ENCODE measurements at regions not wholly inside any gene's neighbourhood (a gene's known extent, or its start where the extent isn't known, plus 50 kb on each side); places are given as distances from the start of the nearest gene placed in this dataset.
A peak's percentile ranks its signal among the peaks of the same experiment; 100 is the strongest.
"Not testable (repeated sequence)": the region's sequence is repeated elsewhere in the genome, so short reads cannot be mapped to it uniquely, and the experiment has no call there.

GRCh38 chr1:234780531-234781162, 170.7 kb upstream of the IRF2BP2 start:
- intact Hi-C loops (cut with micrococcal nuclease; ENCODE audit: unreplicated experiment) = no loop called here
- H3K27me3 ChIP-seq (replicated peaks; ENCODE audit: insufficient read depth, low read depth, low read length, poor library complexity) = peaks cover 58% of the 10 kb centered on the region
- no peaks in the 10 kb centered on the region for H3K36me3 ChIP-seq (ENCODE audit: insufficient read depth, low read length, poor library complexity, severe bottlenecking)
- BruUV-seq (replicated peaks) = no TSS peak
- no peaks in the 10 kb centered on the region for H3K4me1 ChIP-seq (ENCODE audit: insufficient read depth, low read length, poor library complexity, severe bottlenecking)
- ChIA-PET CTCF (no interaction called here), POLR2A (ENCODE audit: low non-redundant PET) (no interaction called here)
- no peaks in the 10 kb centered on the region for H3K9me3 ChIP-seq (ENCODE audit: low read depth, low read length, poor library complexity, severe bottlenecking)
- TF ChIP-seq, protein P1, sequence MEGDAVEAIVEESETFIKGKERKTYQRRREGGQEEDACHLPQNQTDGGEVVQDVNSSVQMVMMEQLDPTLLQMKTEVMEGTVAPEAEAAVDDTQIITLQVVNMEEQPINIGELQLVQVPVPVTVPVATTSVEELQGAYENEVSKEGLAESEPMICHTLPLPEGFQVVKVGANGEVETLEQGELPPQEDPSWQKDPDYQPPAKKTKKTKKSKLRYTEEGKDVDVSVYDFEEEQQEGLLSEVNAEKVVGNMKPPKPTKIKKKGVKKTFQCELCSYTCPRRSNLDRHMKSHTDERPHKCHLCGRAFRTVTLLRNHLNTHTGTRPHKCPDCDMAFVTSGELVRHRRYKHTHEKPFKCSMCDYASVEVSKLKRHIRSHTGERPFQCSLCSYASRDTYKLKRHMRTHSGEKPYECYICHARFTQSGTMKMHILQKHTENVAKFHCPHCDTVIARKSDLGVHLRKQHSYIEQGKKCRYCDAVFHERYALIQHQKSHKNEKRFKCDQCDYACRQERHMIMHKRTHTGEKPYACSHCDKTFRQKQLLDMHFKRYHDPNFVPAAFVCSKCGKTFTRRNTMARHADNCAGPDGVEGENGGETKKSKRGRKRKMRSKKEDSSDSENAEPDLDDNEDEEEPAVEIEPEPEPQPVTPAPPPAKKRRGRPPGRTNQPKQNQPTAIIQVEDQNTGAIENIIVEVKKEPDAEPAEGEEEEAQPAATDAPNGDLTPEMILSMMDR (conservative IDR thresholded peaks at IDR 0.05; ENCODE audit: low read depth, low read length) = no peak
- H3K4me3 ChIP-seq (ENCODE audit: low read depth, low read length, poor library complexity, severe bottlenecking) = no peak overlapping the region
- peak; percentile 13 for DNase-seq (ENCODE audit: low spot score)
- H3K27ac ChIP-seq (ENCODE audit: low read depth, low read length, poor library complexity, severe bottlenecking) = no peak overlapping the region

- no TSS peak for BruUV-seq (replicated peaks)
- H3K4me3 ChIP-seq (ENCODE audit: low read depth, low read length, poor library complexity, severe bottlenecking) = no peak overlapping the region
- H3K9me3 ChIP-seq (ENCODE audit: low read depth, low read length, poor library complexity, severe bottlenecking) = no peaks in the 10 kb centered on the region
- no peak overlapping the region for H3K27ac ChIP-seq (ENCODE audit: low read depth, low read length, poor library complexity, severe bottlenecking)
- no peak for DNase-seq (ENCODE audit: low spot score)
- POLR2A ChIA-PET (ENCODE audit: low non-redundant PET) = no interaction called here
- TF ChIP-seq, protein P1 (conservative IDR thresholded peaks at IDR 0.05; ENCODE audit: low read depth, low read length) = no peak
- no peak for TF ChIP-seq EZH2 (IDR thresholded peaks at IDR 0.05; ENCODE audit: borderline replicate concordance, low read depth, low read length, poor library complexity, severe bottlenecking)
- intact Hi-C loops (cut with micrococcal nuclease; ENCODE audit: unreplicated experiment) = no loop called here
- H3K27me3 ChIP-seq (replicated peaks; ENCODE audit: insufficient read depth, low read depth, low read length, poor library complexity) = peaks cover 58% of the 10 kb centered on the region
- H3K36me3 ChIP-seq (ENCODE audit: insufficient read depth, low read length, poor library complexity, severe bottlenecking) = no peaks in the 10 kb centered on the region
- H3K4me1 ChIP-seq (ENCODE audit: insufficient read depth, low read length, poor library complexity, severe bottlenecking) = no peaks in the 10 kb centered on the region
- CTCF ChIA-PET = no interaction called here
These were observed 170.1 kb upstream of the IRF2BP2 start for GRCh38 chr1:234780112-234780511.

- POLR2A ChIA-PET (ENCODE audit: low non-redundant PET); BruUV-seq (replicated peaks); H3K4me1 ChIP-seq (ENCODE audit: insufficient read depth, low read length, poor library complexity, severe bottlenecking); DNase-seq (ENCODE audit: low spot score); H3K9me3 ChIP-seq (ENCODE audit: low read depth, low read length, poor library complexity, severe bottlenecking); intact Hi-C loops (cut with micrococcal nuclease; ENCODE audit: unreplicated experiment); H3K36me3 ChIP-seq (ENCODE audit: insufficient read depth, low read length, poor library complexity, severe bottlenecking); CTCF ChIA-PET; H3K27ac ChIP-seq (ENCODE audit: low read depth, low read length, poor library complexity, severe bottlenecking); H3K4me3 ChIP-seq (ENCODE audit: low read depth, low read length, poor library complexity, severe bottlenecking): not testable (repeated sequence)
- peaks cover 58% of the 10 kb centered on the region for H3K27me3 ChIP-seq (replicated peaks; ENCODE audit: insufficient read depth, low read depth, low read length, poor library complexity)
These were observed 169.6 kb upstream of the IRF2BP2 start for GRCh38 chr1:234779600-234779999.

GRCh38 chr1:234779160-234779538, 169.2 kb upstream of the IRF2BP2 start:
- no TSS peak for BruUV-seq (replicated peaks)
- intact Hi-C loops (cut with micrococcal nuclease; ENCODE audit: unreplicated experiment) = no loop called here
- H3K36me3 ChIP-seq (ENCODE audit: insufficient read depth, low read length, poor library complexity, severe bottlenecking) = no peaks in the 10 kb centered on the region
- no peaks in the 10 kb centered on the region for H3K9me3 ChIP-seq (ENCODE audit: low read depth, low read length, poor library complexity, severe bottlenecking)
- DNase-seq (ENCODE audit: low spot score) = peak; percentile 8
- no peaks in the 10 kb centered on the region for H3K4me1 ChIP-seq (ENCODE audit: insufficient read depth, low read length, poor library complexity, severe bottlenecking)
- TF ChIP-seq, protein P1 (conservative IDR thresholded peaks at IDR 0.05; ENCODE audit: low read depth, low read length) = no peak
- TF ChIP-seq EZH2 (IDR thresholded peaks at IDR 0.05; ENCODE audit: borderline replicate concordance, low read depth, low read length, poor library complexity, severe bottlenecking) = no peak
- ChIA-PET CTCF (no interaction called here), POLR2A (ENCODE audit: low non-redundant PET) (no interaction called here)
- peaks cover 58% of the 10 kb centered on the region for H3K27me3 ChIP-seq (replicated peaks; ENCODE audit: insufficient read depth, low read depth, low read length, poor library complexity)
- no peak overlapping the region for H3K27ac ChIP-seq (ENCODE audit: low read depth, low read length, poor library complexity, severe bottlenecking)
- H3K4me3 ChIP-seq (ENCODE audit: low read depth, low read length, poor library complexity, severe bottlenecking) = no peak overlapping the region
